ENCODE measurements at regions not wholly inside any gene's neighbourhood (a gene's known extent, or its start where the extent isn't known, plus 50 kb on each side); places are given as distances from the start of the nearest gene placed in this dataset.

- no peaks in the 10 kb centered on the region for H3K79me2 ChIP-seq (replicated peaks; ENCODE audit: insufficient read depth)
- peaks cover 2% of the 10 kb centered on the region for H3K27me3 Mint-ChIP-seq (ENCODE audit: insufficient read depth, low read depth, poor library complexity)
- DNase-seq (ENCODE audit: low spot score) (no peak), ATAC-seq (no peak)
- no peak overlapping the region for H3K4me3 Mint-ChIP-seq
- H3K36me3 Mint-ChIP-seq (ENCODE audit: low read depth), result peaks cover 6% of the 10 kb centered on the region; the same call in 1 of the 3 replicates
- H3K27ac Mint-ChIP-seq, result no peak overlapping the region
- H3K9me3 Mint-ChIP-seq, result peaks cover 9% of the 10 kb centered on the region; the same call in 2 of the 3 replicates
- no peak overlapping the region for H2AFZ ChIP-seq
- H3K4me3 ChIP-seq, result no peak overlapping the region
- H3K4me1 Mint-ChIP-seq, result peaks cover 9% of the 10 kb centered on the region; the same call in 2 of the 3 replicates
- no peak overlapping the region for H3K27ac ChIP-seq (ENCODE audit: low read depth)
- H3K4me2 ChIP-seq, result no peak overlapping the region
- H3K27me3 ChIP-seq (ENCODE audit: insufficient read depth), result no peaks in the 10 kb centered on the region
- H3K9me2 ChIP-seq (ENCODE audit: insufficient read depth), result no peaks in the 10 kb centered on the region
- no peaks in the 10 kb centered on the region for H3F3A ChIP-seq (replicated peaks; ENCODE audit: low read depth)
- H3K36me3 ChIP-seq (ENCODE audit: insufficient read depth), result peaks cover 4% of the 10 kb centered on the region; the same call in 1 of the 2 replicates
- TF ChIP-seq CTCF (conservative IDR thresholded peaks at IDR 0.05; ENCODE audit: low read depth in 2 of 2) (no peak), ZNF462 (CRISPR knock-in tag; IDR thresholded peaks at IDR 0.05) (no peak), EZH2phosphoT487 (IDR thresholded peaks at IDR 0.05; ENCODE audit: unreplicated experiment) (no peak), ZNF331 (CRISPR knock-in tag; IDR thresholded peaks at IDR 0.05; ENCODE audit: low read depth) (no peak), CREB1 (CRISPR knock-in tag; IDR thresholded peaks at IDR 0.05; ENCODE audit: low read depth) (no peak), EZH2 (IDR thresholded peaks at IDR 0.05; ENCODE audit: low read depth, unreplicated experiment) (no peak), ETS1 (IDR thresholded peaks at IDR 0.05) (no peak), STAT1 (IDR thresholded peaks at IDR 0.05; ENCODE audit: unreplicated experiment) (no peak), ZNF114 (CRISPR knock-in tag; IDR thresholded peaks at IDR 0.05) (no peak), REST (IDR thresholded peaks at IDR 0.05; ENCODE audit: unreplicated experiment) (no peak), JUNB (IDR thresholded peaks at IDR 0.05; ENCODE audit: unreplicated experiment) (no peak), POLR2AphosphoS5 (IDR thresholded peaks at IDR 0.05; ENCODE audit: low read depth) (no peak), NANOG (IDR thresholded peaks at IDR 0.05; ENCODE audit: borderline replicate concordance) (no peak)
- no peaks in the 10 kb centered on the region for H3K4me1 ChIP-seq (ENCODE audit: insufficient read depth)
- H4K20me1 ChIP-seq (replicated peaks; ENCODE audit: insufficient read depth), result no peaks in the 10 kb centered on the region
These were observed 207.9 kb downstream of the TANC2 start for GRCh38 chr17:63173903-63174302.
